HEK293 (cell line): ENCODE measurements at regions not wholly inside any gene's neighbourhood (a gene's known extent, or its start where the extent isn't known, plus 50 kb on each side); places are given as distances from the start of the nearest gene placed in this dataset.

Experiments
- ZFP41 ChIP-seq: fragments of 450-650 bp; formaldehyde crosslinking; IDR thresholded peaks from 2 replicates; pipeline ENCODE4 v1.5.1; 2016; ENCODE audit warnings: missing biosample characterization, missing genetic modification characterization, borderline replicate concordance
- ZNF521 ChIP-seq: fragments of 450-650 bp; formaldehyde crosslinking; IDR thresholded peaks from 2 replicates; pipeline ENCODE4 v1.5.1; 2017; ENCODE audit warnings: missing biosample characterization, mild to moderate bottlenecking, missing genetic modification characterization
- TF ChIP-seq, protein P1 (sequence below): fragments of 450-650 bp; formaldehyde crosslinking; IDR thresholded peaks from 2 replicates; pipeline ENCODE4 v1.5.1; 2017; ENCODE audit warnings: missing biosample characterization, missing genetic modification characterization
- TF ChIP-seq, protein P2 (sequence below): fragments of 450-650 bp; formaldehyde crosslinking; IDR thresholded peaks from 2 replicates; pipeline ENCODE4 v1.5.1; 2016; ENCODE audit warnings: missing biosample characterization, missing genetic modification characterization, low read depth

DNA sequence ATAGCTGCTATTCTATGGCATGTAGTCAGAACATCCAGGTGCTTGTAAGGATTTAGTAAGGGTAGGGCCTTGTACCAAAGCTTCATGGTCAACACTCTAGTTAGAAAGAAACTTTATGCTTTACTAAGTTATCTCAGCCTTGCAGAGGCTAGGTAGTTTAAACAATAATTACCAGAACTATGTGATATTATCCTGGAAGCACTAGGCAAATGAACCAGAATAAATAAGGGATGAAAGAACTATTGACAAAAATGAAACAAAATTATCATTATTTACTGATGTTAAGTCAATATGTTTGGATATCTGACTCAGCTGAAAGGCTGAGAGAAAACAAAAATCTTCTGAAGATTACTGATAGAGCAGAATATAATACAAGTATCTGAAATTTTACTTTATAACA is 1089.1 kb upstream of the RAG2 start:
- TF ChIP-seq ZNF521 (tag by site-specific recombination) (no peak), ZFP41 (tag by site-specific recombination) (no peak)
- TF ChIP-seq, protein P1, sequence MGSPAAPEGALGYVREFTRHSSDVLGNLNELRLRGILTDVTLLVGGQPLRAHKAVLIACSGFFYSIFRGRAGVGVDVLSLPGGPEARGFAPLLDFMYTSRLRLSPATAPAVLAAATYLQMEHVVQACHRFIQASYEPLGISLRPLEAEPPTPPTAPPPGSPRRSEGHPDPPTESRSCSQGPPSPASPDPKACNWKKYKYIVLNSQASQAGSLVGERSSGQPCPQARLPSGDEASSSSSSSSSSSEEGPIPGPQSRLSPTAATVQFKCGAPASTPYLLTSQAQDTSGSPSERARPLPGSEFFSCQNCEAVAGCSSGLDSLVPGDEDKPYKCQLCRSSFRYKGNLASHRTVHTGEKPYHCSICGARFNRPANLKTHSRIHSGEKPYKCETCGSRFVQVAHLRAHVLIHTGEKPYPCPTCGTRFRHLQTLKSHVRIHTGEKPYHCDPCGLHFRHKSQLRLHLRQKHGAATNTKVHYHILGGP (tag by site-specific recombination): no peak
- TF ChIP-seq, protein P2, sequence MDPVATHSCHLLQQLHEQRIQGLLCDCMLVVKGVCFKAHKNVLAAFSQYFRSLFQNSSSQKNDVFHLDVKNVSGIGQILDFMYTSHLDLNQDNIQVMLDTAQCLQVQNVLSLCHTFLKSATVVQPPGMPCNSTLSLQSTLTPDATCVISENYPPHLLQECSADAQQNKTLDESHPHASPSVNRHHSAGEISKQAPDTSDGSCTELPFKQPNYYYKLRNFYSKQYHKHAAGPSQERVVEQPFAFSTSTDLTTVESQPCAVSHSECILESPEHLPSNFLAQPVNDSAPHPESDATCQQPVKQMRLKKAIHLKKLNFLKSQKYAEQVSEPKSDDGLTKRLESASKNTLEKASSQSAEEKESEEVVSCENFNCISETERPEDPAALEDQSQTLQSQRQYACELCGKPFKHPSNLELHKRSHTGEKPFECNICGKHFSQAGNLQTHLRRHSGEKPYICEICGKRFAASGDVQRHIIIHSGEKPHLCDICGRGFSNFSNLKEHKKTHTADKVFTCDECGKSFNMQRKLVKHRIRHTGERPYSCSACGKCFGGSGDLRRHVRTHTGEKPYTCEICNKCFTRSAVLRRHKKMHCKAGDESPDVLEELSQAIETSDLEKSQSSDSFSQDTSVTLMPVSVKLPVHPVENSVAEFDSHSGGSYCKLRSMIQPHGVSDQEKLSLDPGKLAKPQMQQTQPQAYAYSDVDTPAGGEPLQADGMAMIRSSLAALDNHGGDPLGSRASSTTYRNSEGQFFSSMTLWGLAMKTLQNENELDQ: no peak
